Loucy (cell line): ENCODE measurements at regions not wholly inside any gene's neighbourhood (a gene's known extent, or its start where the extent isn't known, plus 50 kb on each side); places are given as distances from the start of the nearest gene placed in this dataset.

Experiments
- H2AFZ ChIP-seq: fragments of 200-600 bp; sonication (generic); 2 replicates; pipeline ENCODE4 v1.6.0; 2016; ENCODE audit warnings: antibody characterized with exemption, mild to moderate bottlenecking, low read length, moderate library complexity
- H3F3A ChIP-seq: fragments of 200-600 bp; 2 replicates; pipeline ENCODE4 v1.6.0; 2016; ENCODE audit warnings: antibody characterized with exemption, low read depth, mild to moderate bottlenecking
- H3K27me3 ChIP-seq: fragments of 200-600 bp; sonication (generic); 2 replicates; pipeline ENCODE4 v1.6.1; 2014; ENCODE audit warnings: low read length, mild to moderate bottlenecking; ENCODE audit not compliant: insufficient read depth, poor library complexity, severe bottlenecking
- H3K36me3 ChIP-seq: fragments of 200-600 bp; sonication (generic); 2 replicates; pipeline ENCODE4 v1.6.1; 2016; ENCODE audit warnings: low read length; ENCODE audit not compliant: insufficient read depth
- H3K4me1 ChIP-seq: fragments of 200-600 bp; sonication (generic); 2 replicates; pipeline ENCODE4 v1.5.1; 2014; ENCODE audit warnings: low read length, mild to moderate bottlenecking; ENCODE audit not compliant: insufficient read depth, poor library complexity, severe bottlenecking
- H3K4me2 ChIP-seq: fragments of 200-600 bp; sonication (generic); 2 replicates; pipeline ENCODE4 v1.6.0; 2014; ENCODE audit warnings: antibody characterized with exemption, low read length, low read depth, mild to moderate bottlenecking; ENCODE audit not compliant: poor library complexity, severe bottlenecking
- H3K4me3 ChIP-seq: fragments of 200-600 bp; sonication (generic); 2 replicates; pipeline ENCODE4 v1.5.1; 2014; ENCODE audit warnings: low read length, mild to moderate bottlenecking, mixed read lengths; ENCODE audit not compliant: poor library complexity, severe bottlenecking
- H3K79me2 ChIP-seq: fragments of 200-600 bp; sonication (generic); 2 replicates; pipeline ENCODE4 v1.6.1; 2014; ENCODE audit warnings: low read length; ENCODE audit not compliant: insufficient read depth
- H3K9ac ChIP-seq: fragments of 200-600 bp; sonication (generic); 2 replicates; pipeline ENCODE4 v1.6.0; 2014; ENCODE audit warnings: mild to moderate bottlenecking, low read depth, low read length, moderate library complexity; ENCODE audit not compliant: poor library complexity, severe bottlenecking
- H3K9me2 ChIP-seq: fragments of 200-600 bp; sonication (generic); replicated peaks from 2 replicates; pipeline ENCODE4 v1.6.1; 2016; ENCODE audit warnings: low read depth, low read length, mixed read lengths
- H3K9me3 ChIP-seq: fragments of 200-600 bp; sonication (generic); 2 replicates; pipeline ENCODE4 v1.6.1; 2014; ENCODE audit warnings: mild to moderate bottlenecking, antibody characterized with exemption, low read length, low read depth; ENCODE audit not compliant: insufficient read depth
- H4K20me1 ChIP-seq: fragments of 200-600 bp; sonication (generic); 2 replicates; pipeline ENCODE4 v1.6.0; 2014; ENCODE audit warnings: antibody characterized with exemption, low read length, mild to moderate bottlenecking; ENCODE audit not compliant: insufficient read depth, poor library complexity, severe bottlenecking
- CTCF ChIP-seq: fragments of 200-600 bp; sonication (generic); conservative IDR thresholded peaks from 2 replicates; pipeline ENCODE4 v1.5.1; 2014; ENCODE audit warnings: mild to moderate bottlenecking, antibody characterized with exemption, low read length
- EZH2phosphoT487 ChIP-seq: fragments of 200-600 bp; IDR thresholded peaks from 2 replicates; pipeline ENCODE4 v1.6.1; 2018; ENCODE audit warnings: antibody characterized with exemption, mild to moderate bottlenecking, moderate library complexity, borderline replicate concordance

- no peak overlapping the region for H2AFZ ChIP-seq
- H3K9me2 ChIP-seq: no peaks in the 10 kb centered on the region
- H3K27me3 ChIP-seq: no peaks in the 10 kb centered on the region
- no peaks in the 10 kb centered on the region for H4K20me1 ChIP-seq
- H3K9me3 ChIP-seq: no peaks in the 10 kb centered on the region; the same call in 1 of the 2 replicates
- H3K79me2 ChIP-seq: no peaks in the 10 kb centered on the region
- no peaks in the 10 kb centered on the region for H3K4me1 ChIP-seq
- no peak overlapping the region for H3K4me2 ChIP-seq
- H3K9ac ChIP-seq: no peak overlapping the region
- H3K36me3 ChIP-seq: no peaks in the 10 kb centered on the region
- no peak overlapping the region for H3K4me3 ChIP-seq
- TF ChIP-seq EZH2phosphoT487: no peak
- TF ChIP-seq CTCF: no peak
- H3F3A ChIP-seq: no peaks in the 10 kb centered on the region
Measured at GRCh38 chr18:78739115-78739514, 240.5 kb upstream of the SALL3 start.

GRCh38 chr18:78739882-78740677 is 239.5 kb upstream of the SALL3 start:
- no peak overlapping the region for H3K4me2 ChIP-seq
- H3K9me2 ChIP-seq: no peaks in the 10 kb centered on the region
- TF ChIP-seq CTCF (no peak), EZH2phosphoT487 (no peak)
- no peaks in the 10 kb centered on the region for H3F3A ChIP-seq
- no peaks in the 10 kb centered on the region for H3K79me2 ChIP-seq
- no peaks in the 10 kb centered on the region for H4K20me1 ChIP-seq
- no peak overlapping the region for H2AFZ ChIP-seq
- no peaks in the 10 kb centered on the region for H3K36me3 ChIP-seq
- no peak overlapping the region for H3K9ac ChIP-seq
- no peaks in the 10 kb centered on the region for H3K4me1 ChIP-seq
- no peak overlapping the region for H3K4me3 ChIP-seq
- H3K9me3 ChIP-seq: no peaks in the 10 kb centered on the region; the same call in 1 of the 2 replicates
- H3K27me3 ChIP-seq: no peaks in the 10 kb centered on the region

GRCh38 chr18:78740876-78741275 is 238.7 kb upstream of the SALL3 start:
- no peaks in the 10 kb centered on the region for H3K4me1 ChIP-seq
- no peaks in the 10 kb centered on the region for H3F3A ChIP-seq
- H3K4me3 ChIP-seq: no peak overlapping the region
- H3K9me2 ChIP-seq: no peaks in the 10 kb centered on the region
- H3K79me2 ChIP-seq: no peaks in the 10 kb centered on the region
- no peaks in the 10 kb centered on the region for H4K20me1 ChIP-seq
- H3K9me3 ChIP-seq: no peaks in the 10 kb centered on the region; the same call in 1 of the 2 replicates
- no peak overlapping the region for H2AFZ ChIP-seq
- no peak overlapping the region for H3K4me2 ChIP-seq
- no peaks in the 10 kb centered on the region for H3K27me3 ChIP-seq
- TF ChIP-seq EZH2phosphoT487: no peak
- TF ChIP-seq CTCF: no peak
- no peaks in the 10 kb centered on the region for H3K36me3 ChIP-seq
- H3K9ac ChIP-seq: no peak overlapping the region
